ENCODE measurements at regions not wholly inside any gene's neighbourhood (a gene's known extent, or its start where the extent isn't known, plus 50 kb on each side); places are given as distances from the start of the nearest gene placed in this dataset.
"Not testable (repeated sequence)": the region's sequence is repeated elsewhere in the genome, so short reads cannot be mapped to it uniquely, and the experiment has no call there.

DNA sequence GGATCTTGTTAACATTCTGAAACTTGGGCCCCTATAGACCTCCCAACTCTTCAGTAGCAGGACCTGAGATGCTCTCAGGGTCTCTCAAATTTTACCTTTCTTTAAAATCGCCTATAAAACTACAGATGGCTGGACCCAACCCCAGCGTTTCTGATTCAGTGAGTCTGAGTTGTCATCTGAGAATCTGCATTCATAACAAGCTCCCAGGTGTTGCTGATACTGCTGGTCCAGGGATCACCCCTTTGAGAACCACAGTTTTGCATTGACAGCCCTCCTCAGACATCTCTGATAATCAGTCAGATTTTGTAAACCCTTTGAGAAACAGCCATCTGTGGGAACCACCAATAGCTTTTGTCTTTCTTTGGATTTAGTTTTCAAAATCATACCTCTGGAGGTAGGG lies 315.8 kb downstream of the CYRIA start:
- FAIRE-seq (no peak), DNase-seq (ENCODE audit: extremely low spot score, insufficient read length, low read depth) (no peak)

- no peak for DNase-seq (ENCODE audit: extremely low spot score, insufficient read length, low read depth)
- no peak for FAIRE-seq
Measured at GRCh38 chr2:16348821-16349515, 316.7 kb downstream of the CYRIA start.

- FAIRE-seq = no peak
Measured at GRCh38 chr2:16346671-16347070, 319.0 kb downstream of the CYRIA start.

DNA sequence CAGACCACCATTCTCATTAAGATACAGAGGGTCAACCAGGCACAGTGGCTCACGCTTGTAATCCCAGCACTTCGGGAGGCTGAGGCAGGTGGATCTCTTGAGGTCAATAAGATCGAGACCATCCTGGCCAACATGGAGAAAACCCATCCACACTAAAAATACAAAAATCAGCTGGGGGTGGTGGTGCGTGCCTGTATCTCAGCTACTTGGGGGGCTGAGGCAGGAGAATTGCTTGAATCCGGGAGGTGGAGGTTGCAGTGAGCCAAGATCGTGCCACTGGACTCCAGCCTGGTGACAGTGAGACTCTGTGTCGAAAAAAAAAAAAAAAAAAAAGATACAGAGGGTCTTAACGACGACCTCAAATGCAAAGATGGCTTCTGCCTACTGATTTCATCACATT lies 320.4 kb downstream of the CYRIA start:
- DNase-seq (ENCODE audit: extremely low spot score, insufficient read length, low read depth); FAIRE-seq: not testable (repeated sequence)

More at GRCh38 chr2:16346671-16347070, 319.0 kb downstream of the CYRIA start:
- no peak for DNase-seq (ENCODE audit: extremely low spot score, insufficient read length, low read depth)

- FAIRE-seq (no peak), DNase-seq (ENCODE audit: extremely low spot score, insufficient read length, low read depth) (no peak)
Measured at GRCh38 chr2:16339206-16339605, 326.4 kb downstream of the CYRIA start.

DNA sequence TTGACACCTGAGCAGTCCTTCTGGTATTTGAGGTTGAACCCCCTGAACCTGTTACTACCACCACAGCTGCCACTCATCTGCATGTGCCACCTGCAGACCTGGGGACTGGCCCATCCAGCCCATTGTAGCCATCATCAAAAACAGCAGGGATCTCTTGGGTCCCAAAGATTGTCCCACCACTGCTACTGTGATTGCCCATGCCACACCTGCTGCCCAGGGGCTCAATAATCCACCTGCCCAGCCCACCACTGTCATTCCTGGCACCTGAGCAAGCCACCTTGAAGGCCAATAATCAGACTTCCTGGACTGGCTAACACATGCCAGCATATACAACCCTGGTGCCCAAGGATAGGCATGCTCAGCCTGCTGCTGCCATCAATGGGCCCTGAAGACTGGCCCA lies 327.6 kb downstream of the CYRIA start:
- DNase-seq (ENCODE audit: extremely low spot score, insufficient read length, low read depth) (no peak), FAIRE-seq (no peak)

GRCh38 chr2:16336916-16337315 lies 328.7 kb downstream of the CYRIA start:
- FAIRE-seq (no peak), DNase-seq (ENCODE audit: extremely low spot score, insufficient read length, low read depth) (no peak)

GRCh38 chr2:16336491-16336890 lies 329.1 kb downstream of the CYRIA start:
- DNase-seq (ENCODE audit: extremely low spot score, insufficient read length, low read depth) = no peak
- FAIRE-seq = no peak

- FAIRE-seq (no peak), DNase-seq (ENCODE audit: extremely low spot score, insufficient read length, low read depth) (no peak)
Measured at GRCh38 chr2:16335947-16336346, 329.7 kb downstream of the CYRIA start.

- FAIRE-seq (no peak), DNase-seq (ENCODE audit: extremely low spot score, insufficient read length, low read depth) (no peak)
Measured at GRCh38 chr2:16335604-16335930, 330.1 kb downstream of the CYRIA start.

GRCh38 chr2:16334886-16335603 lies 330.6 kb downstream of the CYRIA start:
- FAIRE-seq = no peak

GRCh38 chr2:16334366-16334765 lies 331.3 kb downstream of the CYRIA start:
- FAIRE-seq = no peak
- DNase-seq (ENCODE audit: extremely low spot score, insufficient read length, low read depth) = no peak

More at GRCh38 chr2:16334886-16335603, 330.6 kb downstream of the CYRIA start:
- DNase-seq (ENCODE audit: extremely low spot score, insufficient read length, low read depth) = no peak

GRCh38 chr2:16333681-16334080 lies 332.0 kb downstream of the CYRIA start:
- DNase-seq (ENCODE audit: extremely low spot score, insufficient read length, low read depth) (no peak), FAIRE-seq (no peak)

- DNase-seq (ENCODE audit: extremely low spot score, insufficient read length, low read depth) = no peak
- FAIRE-seq = no peak
Measured at GRCh38 chr2:16332681-16333557, 332.7 kb downstream of the CYRIA start.

DNA sequence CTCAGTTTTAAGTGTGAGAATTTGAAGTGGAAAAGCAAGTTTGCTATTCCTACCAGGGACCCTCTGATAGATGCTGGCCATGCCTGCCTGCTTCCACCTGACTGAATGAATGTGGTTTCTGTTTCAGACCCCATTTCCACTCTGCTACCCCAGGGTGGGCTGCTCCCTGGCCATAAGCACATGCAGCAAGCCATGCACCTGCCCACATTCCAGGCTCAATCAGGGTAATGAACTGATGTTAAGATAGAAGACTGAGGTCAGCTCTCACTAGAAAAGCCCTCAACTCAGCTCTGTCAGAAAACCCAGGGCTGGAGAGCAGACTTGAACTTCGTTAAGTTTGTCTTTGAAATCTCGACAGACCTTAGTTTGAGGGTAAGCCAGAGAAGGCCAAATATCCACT lies 333.9 kb downstream of the CYRIA start:
- no peak for FAIRE-seq
- DNase-seq (ENCODE audit: extremely low spot score, insufficient read length, low read depth) = no peak

GRCh38 chr2:16330982-16331381 lies 334.7 kb downstream of the CYRIA start:
- DNase-seq (ENCODE audit: extremely low spot score, insufficient read length, low read depth) (no peak), FAIRE-seq (no peak)

DNA sequence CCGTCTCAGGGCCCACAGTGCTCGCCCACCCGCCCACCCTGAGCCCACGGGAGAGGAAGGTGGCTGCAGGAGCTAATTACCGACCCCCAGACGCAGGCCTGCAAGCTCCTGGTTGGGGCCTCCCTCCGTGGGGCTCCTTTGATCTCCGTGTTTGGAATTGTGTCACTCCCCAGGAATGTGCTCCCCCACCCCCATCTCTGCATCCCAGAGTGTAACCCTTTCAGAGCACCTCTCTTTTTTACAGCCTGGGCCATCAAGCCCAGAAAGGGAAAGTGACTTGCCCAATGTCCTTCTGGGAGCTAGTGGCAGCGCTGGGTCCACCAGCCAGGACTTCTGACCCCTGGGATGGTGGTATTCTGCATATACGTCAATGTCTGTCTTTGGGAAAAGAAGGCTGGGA lies 335.1 kb downstream of the CYRIA start:
- DNase-seq (ENCODE audit: extremely low spot score, insufficient read length, low read depth) (no peak), FAIRE-seq (no peak)

- DNase-seq (ENCODE audit: extremely low spot score, insufficient read length, low read depth) (no peak), FAIRE-seq (no peak)
Measured at GRCh38 chr2:16330012-16330411, 335.6 kb downstream of the CYRIA start.

GRCh38 chr2:16329421-16329820 lies 336.2 kb downstream of the CYRIA start:
- DNase-seq (ENCODE audit: extremely low spot score, insufficient read length, low read depth) (no peak), FAIRE-seq (no peak)

- DNase-seq (ENCODE audit: extremely low spot score, insufficient read length, low read depth) = no peak
- no peak for FAIRE-seq
Measured at GRCh38 chr2:16328521-16329190, 337.0 kb downstream of the CYRIA start.

Measured in GM18507 (cell line).